ENCODE measurements at regions not wholly inside any gene's neighbourhood (a gene's known extent, or its start where the extent isn't known, plus 50 kb on each side); places are given as distances from the start of the nearest gene placed in this dataset.

DNA sequence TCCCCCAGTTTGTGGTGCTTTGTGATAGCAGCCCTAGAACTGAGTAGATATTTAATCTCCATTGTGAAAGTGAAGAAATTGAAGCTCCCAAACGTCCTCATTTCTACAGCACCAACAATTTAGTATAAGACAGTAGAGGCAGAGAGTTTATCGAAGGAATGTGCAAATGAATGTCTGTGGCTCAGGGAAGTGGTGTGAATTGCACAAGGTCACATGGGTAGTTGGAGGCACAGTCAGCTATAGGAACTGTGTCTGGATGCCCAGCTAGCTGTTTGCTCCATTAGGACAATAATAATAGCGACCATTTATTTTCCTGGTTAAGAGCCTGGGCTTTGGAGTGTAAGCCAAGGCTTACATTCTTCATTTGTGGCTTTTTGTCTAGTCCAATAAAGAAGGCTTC is 144.4 kb upstream of the USP24 start:
- H3K27me3 Mint-ChIP-seq (ENCODE audit: low read depth): no peaks in the 10 kb centered on the region
- TF ChIP-seq, protein P1, sequence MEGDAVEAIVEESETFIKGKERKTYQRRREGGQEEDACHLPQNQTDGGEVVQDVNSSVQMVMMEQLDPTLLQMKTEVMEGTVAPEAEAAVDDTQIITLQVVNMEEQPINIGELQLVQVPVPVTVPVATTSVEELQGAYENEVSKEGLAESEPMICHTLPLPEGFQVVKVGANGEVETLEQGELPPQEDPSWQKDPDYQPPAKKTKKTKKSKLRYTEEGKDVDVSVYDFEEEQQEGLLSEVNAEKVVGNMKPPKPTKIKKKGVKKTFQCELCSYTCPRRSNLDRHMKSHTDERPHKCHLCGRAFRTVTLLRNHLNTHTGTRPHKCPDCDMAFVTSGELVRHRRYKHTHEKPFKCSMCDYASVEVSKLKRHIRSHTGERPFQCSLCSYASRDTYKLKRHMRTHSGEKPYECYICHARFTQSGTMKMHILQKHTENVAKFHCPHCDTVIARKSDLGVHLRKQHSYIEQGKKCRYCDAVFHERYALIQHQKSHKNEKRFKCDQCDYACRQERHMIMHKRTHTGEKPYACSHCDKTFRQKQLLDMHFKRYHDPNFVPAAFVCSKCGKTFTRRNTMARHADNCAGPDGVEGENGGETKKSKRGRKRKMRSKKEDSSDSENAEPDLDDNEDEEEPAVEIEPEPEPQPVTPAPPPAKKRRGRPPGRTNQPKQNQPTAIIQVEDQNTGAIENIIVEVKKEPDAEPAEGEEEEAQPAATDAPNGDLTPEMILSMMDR (IDR thresholded peaks at IDR 0.05): no peak
- H3K27ac Mint-ChIP-seq (ENCODE audit: unreplicated experiment): no peak overlapping the region
- no peaks in the 10 kb centered on the region for H3K36me3 Mint-ChIP-seq (ENCODE audit: low read depth)
- no peak for DNase-seq (ENCODE audit: low spot score)
- peaks cover 11% of the 10 kb centered on the region for H3K4me1 Mint-ChIP-seq (ENCODE audit: low read depth)
- H3K9me3 Mint-ChIP-seq (ENCODE audit: low read depth): no peaks in the 10 kb centered on the region
- no peak overlapping the region for H3K4me3 Mint-ChIP-seq (ENCODE audit: unreplicated experiment)

DNA sequence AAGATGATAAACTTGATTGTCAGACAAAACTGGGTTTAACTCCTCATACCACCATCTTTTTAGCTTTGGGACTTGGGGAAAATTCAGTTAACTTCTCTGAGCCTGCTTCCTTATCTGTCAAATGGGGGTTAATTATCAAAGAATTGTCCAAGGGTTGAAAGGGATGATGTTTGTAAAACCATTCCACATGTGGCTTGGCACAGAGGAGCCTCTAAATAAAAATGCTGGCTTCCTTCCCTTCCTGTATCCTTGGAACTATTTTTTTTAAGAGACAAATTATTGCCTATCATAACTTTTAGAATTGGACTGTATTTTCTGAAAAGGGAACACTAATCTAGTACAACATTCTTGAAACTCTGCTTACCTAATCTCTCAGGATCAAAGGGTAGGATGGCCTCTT is 143.4 kb upstream of the USP24 start:
- no peaks in the 10 kb centered on the region for H3K36me3 Mint-ChIP-seq (ENCODE audit: low read depth)
- H3K4me1 Mint-ChIP-seq (ENCODE audit: low read depth): peaks cover 11% of the 10 kb centered on the region
- TF ChIP-seq, protein P1 (IDR thresholded peaks at IDR 0.05): no peak
- H3K27me3 Mint-ChIP-seq (ENCODE audit: low read depth): no peaks in the 10 kb centered on the region
- H3K27ac Mint-ChIP-seq (ENCODE audit: unreplicated experiment): no peak overlapping the region
- no peak for DNase-seq (ENCODE audit: low spot score)
- no peaks in the 10 kb centered on the region for H3K9me3 Mint-ChIP-seq (ENCODE audit: low read depth)
- H3K4me3 Mint-ChIP-seq (ENCODE audit: unreplicated experiment): no peak overlapping the region

DNA sequence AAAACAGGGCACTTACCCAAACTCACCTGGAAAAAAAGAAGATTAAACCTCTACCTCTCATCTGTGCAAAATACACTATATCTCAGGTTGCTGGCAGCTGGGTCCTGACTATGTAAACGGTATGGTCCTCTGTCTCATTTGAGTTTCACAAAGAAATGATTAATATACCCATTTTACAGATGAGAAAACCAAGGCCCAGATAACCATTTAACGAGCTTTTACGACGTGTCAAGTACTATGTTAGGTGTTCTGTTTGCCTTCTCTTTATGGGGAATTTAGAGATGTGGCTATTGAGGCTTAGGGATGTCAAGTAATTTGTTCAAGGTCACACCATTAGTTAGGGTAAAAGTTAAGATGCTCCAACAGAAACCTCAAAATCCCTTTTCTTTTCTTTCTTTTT is 140.4 kb upstream of the USP24 start:
- DNase-seq (ENCODE audit: low spot score): no peak
- Mint-ChIP-seq H3K27ac (ENCODE audit: unreplicated experiment) (no peak overlapping the region), H3K9me3 (ENCODE audit: low read depth) (no peaks in the 10 kb centered on the region), H3K27me3 (ENCODE audit: low read depth) (no peaks in the 10 kb centered on the region), H3K4me1 (ENCODE audit: low read depth) (no peaks in the 10 kb centered on the region), H3K36me3 (ENCODE audit: low read depth) (no peaks in the 10 kb centered on the region), H3K4me3 (ENCODE audit: unreplicated experiment) (no peak overlapping the region)
- TF ChIP-seq, protein P1 (IDR thresholded peaks at IDR 0.05): no peak

DNA sequence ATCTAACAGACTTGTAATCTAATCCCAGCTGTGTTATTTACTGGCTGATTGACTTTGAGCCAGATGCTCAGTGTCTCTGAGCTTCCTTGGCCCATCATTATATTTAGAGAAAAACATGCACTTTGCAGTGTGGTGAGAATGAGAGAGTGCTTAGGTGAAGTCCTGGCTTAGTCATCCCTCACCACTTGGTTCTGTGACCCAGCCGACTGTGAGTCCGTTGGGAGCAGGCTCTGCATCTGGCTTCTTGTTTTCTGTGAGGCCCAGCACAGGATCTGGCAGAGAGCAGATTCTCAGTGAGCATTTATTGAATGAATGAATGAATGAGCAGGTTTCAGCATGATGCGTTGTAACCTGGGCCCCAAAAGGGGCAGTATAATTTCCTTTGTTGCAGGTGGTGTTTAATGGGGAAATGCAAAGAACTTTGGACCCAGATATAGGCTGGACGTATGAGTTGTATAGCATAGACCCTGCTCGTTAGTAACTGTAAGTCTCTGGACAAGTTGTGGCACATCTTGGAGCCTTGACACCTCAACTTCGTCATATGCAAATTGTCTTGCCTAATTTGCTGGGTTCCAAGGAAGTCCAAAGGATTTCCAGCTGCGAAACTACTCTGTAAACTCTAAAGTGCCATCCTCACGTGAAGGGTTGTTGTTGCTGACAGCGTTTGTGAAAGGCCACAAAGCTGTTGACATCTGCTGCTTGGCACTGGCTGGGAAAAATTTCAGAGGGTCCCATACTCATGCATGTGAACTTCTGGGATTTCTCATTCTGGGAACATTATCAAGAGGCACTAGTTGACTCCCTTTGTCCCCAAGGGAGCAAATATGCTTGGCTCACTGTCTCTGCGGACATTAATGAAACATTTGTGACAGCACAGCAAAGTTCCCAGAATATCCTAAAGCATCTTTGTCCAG is 138.8 kb upstream of the USP24 start:
- no peaks in the 10 kb centered on the region for H3K27me3 Mint-ChIP-seq (ENCODE audit: low read depth)
- no peaks in the 10 kb centered on the region for H3K36me3 Mint-ChIP-seq (ENCODE audit: low read depth)
- H3K9me3 Mint-ChIP-seq (ENCODE audit: low read depth): no peaks in the 10 kb centered on the region
- DNase-seq (ENCODE audit: low spot score): no peak
- H3K27ac Mint-ChIP-seq (ENCODE audit: unreplicated experiment): no peak overlapping the region
- no peaks in the 10 kb centered on the region for H3K4me1 Mint-ChIP-seq (ENCODE audit: low read depth)
- H3K4me3 Mint-ChIP-seq (ENCODE audit: unreplicated experiment): no peak overlapping the region
- TF ChIP-seq, protein P1 (IDR thresholded peaks at IDR 0.05): no peak

DNA sequence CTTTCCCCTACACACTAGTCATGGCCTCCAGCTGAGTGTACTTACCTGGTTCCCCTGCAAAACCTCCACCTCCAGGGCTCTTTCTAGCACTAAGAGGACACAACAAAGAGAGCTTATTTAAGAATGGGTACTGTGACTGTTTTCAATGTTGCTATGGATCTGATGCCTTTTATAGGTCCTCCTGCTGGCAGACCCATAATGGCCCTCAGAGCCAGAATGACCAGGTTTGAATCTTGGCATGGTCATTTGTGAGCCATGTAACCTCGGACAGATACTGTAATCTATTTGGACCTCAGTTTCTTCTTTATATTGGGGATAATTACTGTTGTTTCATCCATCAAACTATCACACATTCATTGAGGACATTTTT is 137.6 kb upstream of the USP24 start:
- H3K27me3 Mint-ChIP-seq (ENCODE audit: low read depth): no peaks in the 10 kb centered on the region
- H3K36me3 Mint-ChIP-seq (ENCODE audit: low read depth): no peaks in the 10 kb centered on the region
- no peak overlapping the region for H3K4me3 Mint-ChIP-seq (ENCODE audit: unreplicated experiment)
- no peak for DNase-seq (ENCODE audit: low spot score)
- peaks cover 2% of the 10 kb centered on the region for H3K4me1 Mint-ChIP-seq (ENCODE audit: low read depth)
- TF ChIP-seq, protein P1 (IDR thresholded peaks at IDR 0.05): no peak
- no peak overlapping the region for H3K27ac Mint-ChIP-seq (ENCODE audit: unreplicated experiment)
- no peaks in the 10 kb centered on the region for H3K9me3 Mint-ChIP-seq (ENCODE audit: low read depth)

Measured in chondrocyte (in vitro differentiated cells).